OCI-LY1 (cell line): ENCODE measurements at regions not wholly inside any gene's neighbourhood (a gene's known extent, or its start where the extent isn't known, plus 50 kb on each side); places are given as distances from the start of the nearest gene placed in this dataset.

Experiments
- H2AFZ ChIP-seq: fragments of 200-600 bp; sonication (generic), shearing (Covaris generic); 2 replicates; pipeline ENCODE4 v1.6.0; 2014; ENCODE audit warnings: antibody characterized with exemption, mild to moderate bottlenecking, low read length
- H3F3A ChIP-seq: fragments of 200-600 bp; sonication (generic), shearing (Covaris generic); 2 replicates; pipeline ENCODE4 v1.6.0; 2014; ENCODE audit warnings: mild to moderate bottlenecking, antibody characterized with exemption, low read length, moderate library complexity; ENCODE audit not compliant: insufficient read depth
- H3K27ac ChIP-seq: fragments of 200-600 bp; sonication (generic); 2 replicates; pipeline ENCODE4 v1.5.1; 2014; ENCODE audit warnings: low read length, mixed run types, mild to moderate bottlenecking, low read depth; ENCODE audit not compliant: poor library complexity, severe bottlenecking
- H3K27me3 ChIP-seq: fragments of 200-600 bp; sonication (generic); 2 replicates; pipeline ENCODE4 v1.6.0; 2014; ENCODE audit warnings: antibody characterized with exemption, mild to moderate bottlenecking, low read length, moderate library complexity; ENCODE audit not compliant: insufficient read depth
- H3K36me3 ChIP-seq: fragments of 200-600 bp; sonication (generic); 2 replicates; pipeline ENCODE4 v1.6.1; 2014; ENCODE audit warnings: mild to moderate bottlenecking, antibody characterized with exemption, low read length, moderate library complexity, mixed read lengths; ENCODE audit not compliant: insufficient read depth
- H3K4me1 ChIP-seq: fragments of 200-600 bp; sonication (generic); 2 replicates; pipeline ENCODE4 v1.5.1; 2014; ENCODE audit warnings: mild to moderate bottlenecking, low read length, moderate library complexity; ENCODE audit not compliant: insufficient read depth, severe bottlenecking
- H3K4me2 ChIP-seq: fragments of 200-600 bp; sonication (generic), shearing (Covaris generic); 2 replicates; pipeline ENCODE4 v1.6.1; 2014; ENCODE audit warnings: low read length
- H3K4me3 ChIP-seq: fragments of 200-600 bp; sonication (generic); 2 replicates; pipeline ENCODE4 v1.5.1; 2014; ENCODE audit warnings: low read length, low read depth, mild to moderate bottlenecking, mixed read lengths; ENCODE audit not compliant: poor library complexity, severe bottlenecking
- H3K79me2 ChIP-seq: fragments of 200-600 bp; shearing (Covaris generic); 2 replicates; pipeline ENCODE4 v1.6.1; 2016; ENCODE audit warnings: mixed run types, low read length, mixed read lengths; ENCODE audit not compliant: insufficient read depth
- H3K9ac ChIP-seq: fragments of 200-600 bp; sonication (generic), shearing (Covaris generic); 2 replicates; pipeline ENCODE4 v1.6.1; 2014; ENCODE audit warnings: mild to moderate bottlenecking, low read length, mixed read lengths
- H3K9me2 ChIP-seq: fragments of 200-600 bp; sonication (generic), shearing (Covaris generic); 2 replicates; pipeline ENCODE4 v1.6.1; 2014; ENCODE audit warnings: low read depth, mild to moderate bottlenecking, low read length, mixed read lengths
- H3K9me3 ChIP-seq: fragments of 200-600 bp; shearing (Covaris generic); 2 replicates; pipeline ENCODE4 v1.6.1; 2014; ENCODE audit warnings: low read length, mixed read lengths
- H4K20me1 ChIP-seq: fragments of 200-600 bp; sonication (generic), shearing (Covaris generic); 2 replicates; pipeline ENCODE4 v1.6.0; 2016; ENCODE audit warnings: mild to moderate bottlenecking, low read length; ENCODE audit not compliant: insufficient read depth
- EZH2 ChIP-seq: fragments of 200-600 bp; sonication (generic), shearing (Covaris generic); IDR thresholded peaks from 2 replicates; pipeline ENCODE4 v1.8.0; 2017; ENCODE audit warnings: borderline replicate concordance, mixed run types, mild to moderate bottlenecking, antibody characterized with exemption, low read length, moderate library complexity, mixed read lengths
- TF ChIP-seq, protein P1 (sequence below): fragments of 200-600 bp; sonication (generic), shearing (Covaris generic); IDR thresholded peaks from 2 replicates; pipeline ENCODE4 v1.5.1; 2017; ENCODE audit warnings: mild to moderate bottlenecking, antibody characterized with exemption, low read length, moderate library complexity, mixed read lengths

DNA sequence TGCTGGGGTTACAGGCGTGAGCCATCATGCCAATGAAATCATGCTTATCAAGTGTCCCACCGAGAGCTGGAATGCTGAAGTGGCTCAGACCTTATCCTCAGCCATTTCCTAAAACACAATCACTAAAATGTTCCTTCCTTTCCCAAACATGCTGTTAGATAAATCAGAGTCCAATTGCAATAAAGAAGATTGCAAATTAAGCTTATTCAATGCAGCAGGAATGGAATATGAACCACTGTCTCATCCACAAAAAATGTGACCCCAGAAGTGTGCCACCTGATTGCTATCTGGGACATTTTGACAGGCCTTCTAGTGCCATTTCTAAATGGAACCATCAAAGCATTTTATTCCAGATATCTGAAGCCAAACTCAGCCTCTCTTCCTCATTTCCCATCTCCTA is 205.5 kb upstream of the CDH11 start:
- no peak overlapping the region for H2AFZ ChIP-seq
- no peaks in the 10 kb centered on the region for H3K9me2 ChIP-seq
- no peaks in the 10 kb centered on the region for H3F3A ChIP-seq
- TF ChIP-seq, protein P1, sequence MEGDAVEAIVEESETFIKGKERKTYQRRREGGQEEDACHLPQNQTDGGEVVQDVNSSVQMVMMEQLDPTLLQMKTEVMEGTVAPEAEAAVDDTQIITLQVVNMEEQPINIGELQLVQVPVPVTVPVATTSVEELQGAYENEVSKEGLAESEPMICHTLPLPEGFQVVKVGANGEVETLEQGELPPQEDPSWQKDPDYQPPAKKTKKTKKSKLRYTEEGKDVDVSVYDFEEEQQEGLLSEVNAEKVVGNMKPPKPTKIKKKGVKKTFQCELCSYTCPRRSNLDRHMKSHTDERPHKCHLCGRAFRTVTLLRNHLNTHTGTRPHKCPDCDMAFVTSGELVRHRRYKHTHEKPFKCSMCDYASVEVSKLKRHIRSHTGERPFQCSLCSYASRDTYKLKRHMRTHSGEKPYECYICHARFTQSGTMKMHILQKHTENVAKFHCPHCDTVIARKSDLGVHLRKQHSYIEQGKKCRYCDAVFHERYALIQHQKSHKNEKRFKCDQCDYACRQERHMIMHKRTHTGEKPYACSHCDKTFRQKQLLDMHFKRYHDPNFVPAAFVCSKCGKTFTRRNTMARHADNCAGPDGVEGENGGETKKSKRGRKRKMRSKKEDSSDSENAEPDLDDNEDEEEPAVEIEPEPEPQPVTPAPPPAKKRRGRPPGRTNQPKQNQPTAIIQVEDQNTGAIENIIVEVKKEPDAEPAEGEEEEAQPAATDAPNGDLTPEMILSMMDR, result no peak
- TF ChIP-seq EZH2, result no peak
- H3K4me2 ChIP-seq, result no peak overlapping the region
- H3K27me3 ChIP-seq, result no peaks in the 10 kb centered on the region
- H3K9ac ChIP-seq, result no peak overlapping the region
- no peaks in the 10 kb centered on the region for H3K9me3 ChIP-seq
- no peaks in the 10 kb centered on the region for H3K79me2 ChIP-seq
- H3K4me1 ChIP-seq, result no peaks in the 10 kb centered on the region
- no peak overlapping the region for H3K4me3 ChIP-seq
- no peaks in the 10 kb centered on the region for H4K20me1 ChIP-seq
- no peaks in the 10 kb centered on the region for H3K36me3 ChIP-seq
- no peak overlapping the region for H3K27ac ChIP-seq

DNA sequence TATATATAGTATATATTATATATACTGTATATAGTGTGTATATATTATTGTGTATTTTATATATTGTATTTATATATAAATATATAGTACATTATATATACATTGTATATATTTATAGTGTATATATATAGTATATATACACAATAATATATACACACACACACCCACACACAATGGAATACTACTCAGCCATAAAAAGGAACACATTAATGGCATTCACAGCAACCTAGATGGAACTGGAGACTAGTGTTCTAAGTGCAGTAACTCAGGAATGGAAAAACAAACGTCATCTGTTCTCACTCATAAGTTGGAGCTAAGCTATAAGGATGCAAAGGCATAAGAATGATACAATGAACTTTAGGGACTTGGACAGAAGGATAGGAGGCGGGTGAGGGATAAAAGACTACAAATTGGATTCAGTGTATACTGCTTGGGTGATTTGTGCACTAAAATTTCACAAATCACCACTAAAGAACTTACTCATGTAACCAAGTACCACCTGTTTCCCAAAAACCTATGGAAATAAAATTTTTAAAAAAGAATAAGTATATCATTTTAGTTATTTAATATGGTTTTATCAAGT is 201.9 kb upstream of the CDH11 start:
- no peak for TF ChIP-seq EZH2
- TF ChIP-seq, protein P1, result no peak
- Histone ChIP-seq H3K4me1 (no peaks in the 10 kb centered on the region), H4K20me1 (no peaks in the 10 kb centered on the region), H3K4me2 (no peak overlapping the region), H3K27ac (no peak overlapping the region), H3K9ac (no peak overlapping the region), H3K27me3 (no peaks in the 10 kb centered on the region), H3K4me3 (no peak overlapping the region), H3K9me2 (no peaks in the 10 kb centered on the region), H3K36me3 (no peaks in the 10 kb centered on the region), H3K9me3 (no peaks in the 10 kb centered on the region), H3K79me2 (no peaks in the 10 kb centered on the region), H2AFZ (no peak overlapping the region), H3F3A (no peaks in the 10 kb centered on the region)

DNA sequence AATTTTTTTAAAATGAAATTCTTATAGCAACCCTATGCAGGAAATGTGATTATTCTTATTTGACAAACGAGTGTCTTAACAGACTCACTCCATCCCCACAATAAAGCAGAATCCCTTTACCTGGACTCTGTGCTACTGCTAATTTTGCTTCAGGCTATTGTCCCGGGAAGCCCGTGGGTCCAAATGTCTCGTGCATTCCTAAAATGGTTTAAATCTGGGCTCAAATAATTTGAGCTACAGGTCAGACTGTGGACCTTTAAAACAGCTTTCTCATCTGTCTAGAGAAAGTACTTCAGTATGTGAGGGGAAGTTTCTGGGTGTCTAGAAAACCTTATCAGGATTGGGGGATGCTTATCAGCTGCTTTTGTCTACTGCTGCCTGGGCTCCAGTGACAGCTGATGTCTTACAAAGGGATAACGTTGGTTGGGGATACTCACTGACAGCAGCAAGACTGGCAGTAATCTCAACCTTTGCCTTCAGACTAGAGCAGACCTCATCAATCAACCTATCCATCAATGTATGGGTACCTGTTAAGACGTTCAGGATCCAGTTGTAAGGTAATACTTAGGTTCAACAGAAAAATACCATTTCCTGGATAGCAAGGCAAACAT is 197.9 kb upstream of the CDH11 start:
- Histone ChIP-seq H3K9me3 (no peaks in the 10 kb centered on the region), H3K4me1 (no peaks in the 10 kb centered on the region), H3K79me2 (no peaks in the 10 kb centered on the region), H2AFZ (no peak overlapping the region), H3K9ac (no peak overlapping the region), H3K27ac (no peak overlapping the region), H3K4me3 (no peak overlapping the region), H3K4me2 (no peak overlapping the region), H3K36me3 (no peaks in the 10 kb centered on the region), H3K27me3 (no peaks in the 10 kb centered on the region), H4K20me1 (no peaks in the 10 kb centered on the region), H3K9me2 (no peaks in the 10 kb centered on the region), H3F3A (no peaks in the 10 kb centered on the region)
- TF ChIP-seq, protein P1, result no peak
- no peak for TF ChIP-seq EZH2
